Globus pallidus (tissue), 1 donor: ENCODE measurements at regions not wholly inside any gene's neighbourhood (a gene's known extent, or its start where the extent isn't known, plus 50 kb on each side); places are given as distances from the start of the nearest gene placed in this dataset.

Experiments
- DNase-seq: peaks from one replicate; pipeline ENCODE4 v3.0.0-alpha.2; 2015; ENCODE audit warnings: low spot score

DNA sequence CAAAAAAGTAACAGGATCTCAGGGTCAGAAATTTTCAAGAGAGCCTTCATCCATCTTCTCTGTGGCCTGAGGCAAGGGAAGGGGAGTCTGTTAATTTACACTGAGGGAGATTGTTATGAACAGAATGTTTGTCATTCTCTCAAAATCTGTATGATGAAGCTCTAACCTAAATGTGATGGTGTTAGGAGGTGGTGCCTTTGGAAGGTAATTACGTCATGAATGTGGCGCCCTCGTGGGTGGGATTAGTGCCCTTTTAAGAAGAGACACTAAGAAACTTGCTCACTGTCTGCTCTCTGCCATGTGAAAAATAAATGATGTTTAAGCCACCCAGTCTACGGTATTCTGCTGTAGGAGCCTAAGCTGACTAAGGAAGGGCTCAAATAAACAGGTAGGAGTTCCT lies 521.6 kb downstream of the SNAPC1 start:
- DNase-seq: no peak

DNA sequence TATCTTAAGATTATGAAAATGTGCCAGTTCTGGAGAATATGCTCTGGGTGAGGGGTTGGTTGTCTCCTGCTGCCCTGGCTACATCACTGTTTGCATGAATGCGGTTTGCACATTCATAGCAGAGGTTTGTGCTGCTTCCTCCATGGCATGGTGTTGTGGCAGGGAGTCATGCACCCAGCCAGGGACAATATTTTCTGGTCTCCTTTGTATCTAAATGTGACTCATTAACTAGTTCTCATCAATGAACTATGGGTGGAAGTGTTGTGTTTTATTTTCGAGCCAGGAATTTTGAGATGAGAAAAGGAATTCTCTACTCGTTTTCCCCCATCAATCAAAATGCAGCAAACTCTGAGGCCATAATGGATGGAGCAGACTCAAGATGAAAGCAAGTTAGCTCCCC lies 527.3 kb downstream of the SNAPC1 start:
- no peak for DNase-seq

DNA sequence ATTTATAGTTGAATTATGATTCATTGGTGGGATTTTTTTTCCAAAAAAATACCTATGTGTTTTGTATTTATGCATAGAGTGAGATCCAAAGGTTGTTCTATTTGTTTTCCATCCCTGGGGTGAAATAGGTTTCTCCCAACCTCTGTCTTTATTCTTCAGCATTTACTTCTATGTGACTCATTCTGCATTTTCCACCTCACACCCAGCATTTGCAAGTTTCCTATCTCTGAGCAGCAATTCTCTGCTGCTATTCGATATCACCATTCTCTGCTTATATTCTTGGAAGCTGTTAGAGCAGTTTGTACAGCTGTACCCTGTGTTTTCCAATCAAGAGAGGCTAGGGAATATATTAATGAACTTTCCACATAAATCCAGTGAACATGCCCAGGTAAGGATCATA lies 538.9 kb downstream of the SNAPC1 start:
- DNase-seq: no peak

DNA sequence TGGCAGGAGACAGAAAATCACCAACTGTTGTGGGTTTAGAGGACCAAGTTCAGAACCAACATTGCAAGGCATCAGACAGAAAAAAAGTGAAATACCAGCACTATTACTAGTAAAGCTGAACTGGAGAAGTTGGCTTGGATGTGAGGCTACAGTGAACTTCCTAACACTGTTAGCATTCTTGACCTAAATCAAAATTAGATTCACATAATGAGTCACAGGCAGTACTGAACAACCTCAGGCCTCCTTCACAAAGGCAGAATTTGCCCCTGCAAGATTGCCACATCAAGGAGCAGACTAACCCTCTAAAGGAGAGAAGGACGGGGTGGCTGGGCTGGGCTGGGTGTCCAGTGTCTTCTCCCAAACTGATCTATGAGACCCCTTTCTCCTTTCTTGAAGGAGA lies 539.7 kb downstream of the SNAPC1 start:
- no peak for DNase-seq

DNA sequence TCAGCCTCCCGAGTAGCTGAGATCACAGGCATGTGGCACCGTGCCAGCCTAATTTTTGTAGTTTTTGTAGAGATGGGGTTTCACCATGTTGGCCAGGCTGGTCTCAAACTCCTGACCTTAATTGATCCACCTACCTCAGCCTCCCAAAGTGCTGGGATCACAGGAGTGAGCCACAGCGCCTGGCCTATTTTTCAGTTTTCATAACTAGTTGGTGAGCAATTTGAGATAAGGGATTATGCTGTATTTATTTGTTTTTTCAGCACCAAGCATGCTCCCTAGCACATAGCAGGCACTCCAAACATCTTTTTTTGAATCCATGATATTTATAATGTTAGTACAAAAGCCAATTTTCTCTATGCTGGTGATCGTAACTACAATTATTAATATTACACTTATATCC lies 541.2 kb downstream of the SNAPC1 start:
- DNase-seq: no peak

DNA sequence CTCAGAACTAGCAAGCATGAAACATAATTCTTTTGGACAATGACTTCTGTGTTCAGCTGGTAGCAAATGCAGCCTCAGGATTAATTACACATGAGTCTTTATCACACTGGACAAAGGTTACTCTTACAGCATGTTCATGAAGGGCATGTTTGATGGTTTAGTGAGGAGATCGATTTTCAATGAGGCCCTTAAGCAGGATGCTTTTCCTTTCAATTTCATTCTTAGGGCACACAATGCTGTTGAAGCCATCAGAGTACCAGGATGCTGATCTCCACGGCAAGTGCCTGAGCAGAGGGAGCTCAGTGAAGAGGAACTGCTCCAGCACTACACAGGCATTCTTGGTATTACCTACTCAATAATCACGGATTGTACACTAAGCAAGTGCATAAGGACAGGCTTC lies 542.0 kb downstream of the SNAPC1 start:
- no peak for DNase-seq

DNA sequence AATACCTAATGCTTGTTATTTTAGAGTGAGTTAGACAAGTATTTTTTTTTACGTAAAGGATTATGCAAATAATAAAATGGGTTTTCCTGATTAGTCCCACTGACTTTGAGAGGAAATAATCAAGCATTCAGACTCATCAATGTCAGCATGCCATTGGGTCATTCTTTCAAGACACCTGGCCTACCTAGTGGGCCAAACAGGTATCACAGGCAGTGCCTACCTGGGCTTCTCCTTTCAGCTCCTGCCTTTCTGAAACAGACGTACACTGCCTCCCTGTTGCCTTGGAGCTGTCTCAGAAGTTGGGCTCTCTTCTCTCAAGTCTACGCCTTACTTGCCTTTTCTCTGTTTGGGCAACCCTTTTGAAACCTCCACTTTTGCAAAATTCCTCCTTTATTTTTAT lies 545.6 kb downstream of the SNAPC1 start:
- DNase-seq: no peak

DNA sequence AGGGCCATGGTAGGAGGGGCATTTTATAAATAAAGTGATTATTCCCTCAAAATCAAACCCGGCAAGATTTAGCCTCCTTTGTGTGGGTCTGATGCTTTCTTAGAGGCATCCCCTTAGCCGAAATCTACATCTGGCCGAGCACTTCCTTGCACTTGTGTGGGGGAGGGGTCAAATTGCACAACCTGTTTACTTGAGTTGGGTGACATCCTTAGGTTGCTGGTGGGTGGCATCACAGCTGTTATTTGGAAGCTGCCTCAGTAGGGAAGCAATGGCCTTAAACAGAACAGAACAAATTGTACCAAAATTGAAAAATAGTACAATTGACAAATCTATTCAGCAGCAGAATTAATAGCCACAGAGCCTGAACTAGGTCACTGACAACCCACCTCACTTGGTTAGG lies 546.1 kb downstream of the SNAPC1 start:
- no peak for DNase-seq

DNA sequence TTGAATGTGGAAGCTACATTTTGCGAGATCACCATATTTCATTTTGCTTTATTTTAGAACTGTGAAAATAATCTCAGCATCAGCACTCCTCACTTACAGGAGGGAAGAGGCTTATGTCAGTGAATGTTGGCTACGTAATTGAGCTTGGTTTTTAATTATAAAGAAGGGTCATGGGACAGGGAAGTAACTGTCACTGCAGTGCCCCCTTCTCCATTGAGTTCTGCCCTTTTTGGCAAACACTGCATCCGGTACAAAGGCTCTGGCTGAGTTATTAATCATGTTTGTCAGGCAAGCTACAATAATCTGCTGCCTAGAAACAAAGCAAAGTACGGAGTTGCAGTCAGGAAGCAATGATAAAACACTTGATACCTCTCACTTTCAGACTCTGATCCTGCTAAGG lies 546.7 kb downstream of the SNAPC1 start:
- DNase-seq: no peak

DNA sequence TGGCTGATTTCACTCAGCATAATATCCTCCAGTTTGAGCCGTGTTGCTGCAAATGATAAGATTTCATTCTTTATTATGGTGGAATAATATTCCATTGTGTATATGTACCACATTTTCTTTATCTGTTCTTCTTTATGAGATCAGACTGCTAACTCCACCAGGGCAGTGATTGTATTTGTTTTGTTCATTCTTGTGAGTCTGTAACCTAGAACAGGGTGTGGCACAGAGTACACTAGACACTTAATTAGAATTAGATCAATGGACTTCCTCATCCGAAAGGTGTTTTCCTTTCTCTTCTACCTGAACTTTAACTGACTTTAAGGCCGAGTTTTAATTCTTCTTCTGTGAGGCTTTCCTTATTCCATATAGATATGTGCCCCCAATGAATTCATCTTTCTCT lies 551.0 kb downstream of the SNAPC1 start:
- no peak for DNase-seq

DNA sequence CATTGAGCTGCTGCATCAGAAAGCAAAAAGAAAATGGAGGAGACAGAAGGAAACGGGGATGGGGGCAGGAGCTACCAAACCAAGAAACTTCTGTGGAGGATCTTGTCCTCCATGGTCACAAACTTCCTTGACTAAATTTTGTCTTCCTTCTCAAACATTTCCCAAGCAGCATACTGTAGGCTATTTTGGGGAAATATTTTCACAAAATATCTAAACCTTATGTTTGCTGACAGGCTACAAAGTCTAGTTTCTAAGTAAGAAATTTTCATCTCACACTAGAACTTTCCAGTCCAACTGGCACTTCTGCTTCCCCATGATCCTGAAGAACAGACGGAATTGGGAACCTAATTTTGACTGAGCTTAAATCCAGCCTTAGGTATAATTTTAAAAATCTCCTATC lies 552.0 kb downstream of the SNAPC1 start:
- DNase-seq: no peak

DNA sequence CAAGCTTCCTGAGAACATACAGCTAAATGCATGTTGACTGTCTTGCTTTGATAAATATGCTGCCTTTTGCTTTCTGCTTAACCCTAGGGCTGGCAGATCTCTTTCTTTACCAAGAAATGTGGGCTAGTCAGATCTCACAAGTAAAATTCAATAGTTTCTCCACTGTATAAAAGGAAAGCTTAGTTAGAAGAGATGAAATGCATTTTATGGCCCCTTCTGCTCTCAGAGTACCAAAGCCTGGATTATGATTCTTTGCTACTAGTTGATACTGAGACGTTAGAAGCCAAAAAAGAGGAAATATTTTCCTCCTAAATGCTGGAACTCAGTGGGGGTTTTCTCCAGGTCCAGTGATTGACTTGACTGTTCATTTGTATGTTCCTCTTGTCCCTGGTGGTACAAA lies 552.7 kb downstream of the SNAPC1 start:
- DNase-seq: no peak

DNA sequence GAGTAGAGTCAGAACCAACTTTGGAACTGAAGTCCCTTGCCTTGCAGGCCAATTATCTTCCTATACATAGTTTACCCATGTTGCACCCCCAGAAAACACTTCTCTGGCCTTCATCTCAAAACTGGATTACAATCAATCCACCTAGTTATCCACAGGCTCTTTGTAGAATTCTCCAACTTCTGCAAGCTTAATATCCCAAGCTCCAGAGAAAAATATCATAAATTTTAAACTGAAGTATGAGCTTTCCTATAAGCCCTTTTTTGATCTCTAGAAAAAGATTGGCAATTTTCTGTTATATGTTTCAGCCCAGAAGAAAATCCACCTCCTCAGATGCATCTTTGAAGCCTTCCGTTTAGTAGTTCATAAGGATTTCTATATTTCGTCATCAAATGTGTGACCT lies 553.4 kb downstream of the SNAPC1 start:
- no peak for DNase-seq

DNA sequence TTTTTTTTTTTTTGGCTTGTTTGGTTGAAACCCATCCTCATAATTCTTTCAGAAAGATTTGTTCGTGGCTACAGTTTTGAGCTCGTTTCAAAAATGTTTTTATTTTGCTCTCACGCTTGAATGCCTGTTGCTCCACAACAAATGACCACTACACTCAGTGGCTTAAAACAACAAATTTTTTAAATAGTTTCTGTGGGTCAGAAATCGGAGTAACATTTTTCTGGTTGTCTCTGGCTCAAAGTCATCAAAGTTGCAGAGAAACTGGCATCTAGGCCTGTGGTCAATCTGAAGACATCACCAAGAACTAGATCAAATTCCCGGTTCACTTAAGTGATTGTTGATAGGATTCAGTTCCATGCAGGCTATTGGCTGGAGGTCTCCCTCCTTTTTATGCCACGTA lies 560.0 kb downstream of the SNAPC1 start:
- no peak for DNase-seq

DNA sequence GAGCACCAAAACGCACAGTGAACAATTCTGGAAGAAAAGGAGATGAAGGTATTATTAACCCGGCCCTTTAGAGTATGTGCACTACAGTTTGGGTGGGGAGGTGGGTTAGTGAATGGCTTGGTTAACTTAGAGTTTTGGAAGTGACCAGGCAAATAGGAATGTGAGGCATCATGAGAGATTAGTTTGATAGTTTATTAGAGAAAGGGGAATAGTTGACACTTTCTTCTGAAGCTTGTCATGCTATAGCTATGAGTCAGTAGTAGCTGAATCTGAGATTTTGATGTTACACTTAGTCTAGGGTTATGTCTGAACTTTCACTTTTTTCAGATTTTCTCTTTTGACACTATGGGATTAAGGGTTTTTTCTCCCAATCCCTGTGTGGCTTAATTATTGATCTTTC lies 567.2 kb downstream of the SNAPC1 start:
- DNase-seq: no peak

DNA sequence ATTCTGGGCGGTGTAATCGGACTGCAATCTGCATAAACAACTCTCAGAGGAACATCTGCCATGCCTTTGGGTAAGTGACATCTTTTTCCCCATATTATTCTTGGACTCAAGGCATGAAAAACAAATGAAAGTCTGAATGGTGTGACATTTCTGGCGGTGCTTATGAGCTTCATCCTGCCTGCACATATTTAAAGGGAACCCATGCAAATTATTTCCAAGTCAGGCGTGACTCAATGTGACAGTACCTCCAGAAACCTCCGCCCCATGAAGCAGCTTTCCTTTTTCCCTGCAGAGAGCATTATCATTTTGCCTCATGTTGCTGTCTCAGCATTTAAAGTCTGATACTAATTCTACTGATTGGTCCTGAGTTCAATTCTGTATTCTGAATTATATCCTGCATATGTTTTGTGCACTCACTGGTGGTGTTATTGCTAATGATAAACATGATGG lies 585.4 kb downstream of the SNAPC1 start:
- no peak for DNase-seq

DNA sequence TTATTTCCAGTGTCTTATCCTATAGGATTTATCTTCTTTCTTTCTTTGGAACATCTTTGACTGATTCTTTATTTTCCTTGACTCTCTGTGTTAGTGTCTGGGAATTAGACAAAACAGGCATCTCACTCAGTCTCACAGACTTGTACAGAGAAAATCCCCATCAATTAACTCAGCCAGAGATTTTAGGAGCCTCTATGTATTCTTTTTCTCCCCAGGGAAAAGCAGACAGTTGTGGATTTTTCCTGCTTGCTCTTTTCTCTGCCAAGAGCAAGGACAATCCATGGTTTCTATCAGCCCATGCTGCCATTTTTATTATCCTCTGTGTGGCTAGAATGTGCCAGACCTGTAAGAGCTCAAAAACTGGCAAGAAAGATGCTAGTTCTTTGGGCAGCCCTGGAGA lies 595.1 kb downstream of the SNAPC1 start:
- no peak for DNase-seq

DNA sequence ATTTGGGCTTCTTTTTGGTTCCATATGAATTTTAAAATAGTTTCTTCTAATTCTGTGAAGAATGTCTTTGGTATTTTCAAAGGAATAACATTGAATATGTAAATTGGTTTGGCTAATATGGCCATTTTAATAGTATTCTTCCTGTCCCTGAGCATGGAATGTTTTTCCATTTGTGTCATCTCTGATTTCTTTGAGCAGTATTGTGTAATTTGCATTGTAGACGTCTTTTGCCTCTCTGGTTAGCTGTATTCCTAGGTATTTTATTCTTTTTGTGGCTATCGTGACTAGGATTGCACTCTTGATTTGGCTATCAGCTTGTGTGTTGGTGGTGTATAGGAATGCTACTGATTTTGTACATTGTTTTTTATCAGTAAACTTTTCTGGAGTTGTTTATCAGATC lies 601.9 kb downstream of the SNAPC1 start:
- DNase-seq: no peak

DNA sequence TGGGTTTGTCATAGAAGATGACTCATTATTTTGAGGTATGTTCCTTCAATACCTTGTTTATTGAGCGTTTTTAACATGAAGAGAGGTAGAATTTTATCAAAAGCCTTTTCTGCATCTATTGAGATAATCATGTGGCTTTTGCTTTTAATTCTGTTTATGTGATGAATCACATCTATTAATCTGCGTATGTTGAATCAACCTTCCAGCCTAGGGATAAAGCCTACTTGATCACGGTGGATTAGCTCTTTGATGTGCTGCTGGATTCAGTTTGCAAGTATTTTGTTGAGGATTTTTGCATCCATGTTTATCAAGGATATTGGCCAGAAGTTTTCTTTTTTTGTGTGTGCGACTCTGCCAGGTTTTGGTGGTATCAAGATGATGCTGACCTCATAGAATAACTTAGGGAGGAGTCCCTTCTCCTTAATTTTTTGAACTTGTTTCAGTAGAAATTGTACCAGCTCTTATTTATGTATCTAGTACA lies 602.6 kb downstream of the SNAPC1 start:
- no peak for DNase-seq

DNA sequence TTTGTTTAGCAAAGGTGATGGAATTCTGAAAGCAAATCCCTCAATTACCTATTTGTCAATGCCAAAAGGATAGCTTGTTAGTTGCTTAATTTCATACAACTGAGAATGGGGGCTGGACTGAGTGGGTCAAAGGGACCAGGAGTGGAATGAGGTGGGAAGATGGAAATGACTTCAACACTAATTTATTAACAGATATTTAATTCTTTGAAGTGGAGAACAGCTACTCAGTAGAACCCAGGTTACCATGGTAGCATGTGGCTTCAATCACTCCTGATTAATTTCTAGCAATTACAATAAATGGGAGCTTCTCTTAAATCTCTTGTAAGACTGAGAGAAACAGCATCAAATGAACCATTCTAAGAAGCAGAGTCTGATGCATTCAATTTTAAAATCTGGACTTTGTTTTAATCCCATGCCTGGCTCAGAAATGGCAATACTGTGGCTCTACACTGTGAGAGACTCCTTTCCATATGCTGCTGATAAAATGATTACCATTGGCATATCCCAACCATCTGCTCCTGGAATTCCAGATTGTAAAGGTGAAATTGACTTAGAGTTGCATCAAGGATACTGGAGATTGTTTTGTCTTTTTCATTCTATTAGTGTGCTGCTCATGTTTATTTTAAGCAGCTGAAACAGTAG lies 607.8 kb downstream of the SNAPC1 start:
- DNase-seq: no peak

DNA sequence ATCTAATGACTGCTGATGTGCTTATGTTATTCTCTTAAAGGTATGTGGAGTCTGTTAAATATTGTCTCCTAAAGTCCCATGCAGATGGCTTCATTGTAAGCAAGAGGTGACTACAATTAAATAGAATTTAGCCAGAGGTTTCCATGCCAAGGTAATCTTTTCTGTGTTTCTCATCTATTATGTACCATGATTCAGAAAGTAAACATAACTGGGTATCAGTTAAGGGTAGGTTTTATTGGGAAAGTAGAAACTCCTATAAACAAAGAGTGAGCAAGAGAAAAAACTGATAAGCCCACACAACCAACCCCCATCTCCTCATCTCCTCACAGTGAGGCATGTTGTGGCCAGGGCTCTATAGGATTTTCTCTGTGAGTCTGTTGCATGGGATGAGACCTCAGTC lies 611.7 kb downstream of the SNAPC1 start:
- DNase-seq: no peak

DNA sequence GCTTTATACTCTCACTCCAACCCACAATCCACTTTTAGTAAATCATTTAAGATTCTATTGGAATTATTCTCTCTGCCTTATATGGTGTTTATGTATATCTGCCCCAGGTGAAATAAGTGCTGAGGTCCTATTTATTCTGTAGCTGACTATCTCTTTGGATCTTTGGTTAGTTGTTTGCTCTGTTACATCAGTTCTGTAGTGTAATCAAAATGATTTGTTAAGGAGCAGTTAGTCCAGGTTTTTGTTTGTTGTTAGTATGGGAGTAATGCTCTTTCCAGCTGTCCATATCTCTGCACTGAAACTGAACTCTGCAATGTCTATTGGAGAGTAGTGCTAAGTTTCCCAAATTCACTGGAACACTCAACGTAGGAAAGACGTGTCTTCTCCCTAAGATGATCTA lies 615.8 kb downstream of the SNAPC1 start:
- no peak for DNase-seq

DNA sequence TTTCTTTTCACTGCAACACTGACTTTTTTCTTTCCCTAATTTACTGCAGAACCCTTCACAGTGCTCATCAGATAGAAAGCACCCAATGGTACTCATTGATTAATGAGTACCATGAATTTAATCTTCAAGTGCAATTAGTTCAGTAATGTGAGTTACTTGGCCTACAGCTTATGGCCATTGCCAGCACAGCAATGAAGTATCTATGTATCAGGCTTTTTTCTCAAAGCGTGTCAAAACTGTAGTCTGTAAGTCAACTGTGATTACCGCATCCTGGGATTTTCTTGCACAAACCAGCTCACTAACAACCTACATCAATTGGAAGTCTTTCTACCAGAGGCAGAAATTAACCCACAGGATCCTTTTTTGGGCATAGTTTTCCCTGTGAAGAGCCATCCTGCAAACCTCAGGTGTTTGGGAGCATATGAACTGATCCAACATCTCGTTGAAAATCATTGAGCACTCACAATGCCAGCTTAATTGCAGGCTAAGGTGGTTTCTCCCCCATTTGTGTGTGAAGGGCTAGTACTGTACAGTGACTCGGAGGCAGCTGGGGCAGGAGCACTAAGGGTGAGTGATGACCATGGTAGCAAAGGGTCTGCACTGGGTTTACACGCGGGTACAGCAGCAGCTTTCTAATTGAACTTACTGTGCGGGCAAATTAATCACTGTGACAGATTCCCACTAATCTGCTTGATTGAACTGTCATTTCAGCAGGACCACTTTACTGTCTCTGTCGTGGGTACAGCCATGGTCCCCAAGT lies 619.3 kb downstream of the SNAPC1 start:
- no peak for DNase-seq

DNA sequence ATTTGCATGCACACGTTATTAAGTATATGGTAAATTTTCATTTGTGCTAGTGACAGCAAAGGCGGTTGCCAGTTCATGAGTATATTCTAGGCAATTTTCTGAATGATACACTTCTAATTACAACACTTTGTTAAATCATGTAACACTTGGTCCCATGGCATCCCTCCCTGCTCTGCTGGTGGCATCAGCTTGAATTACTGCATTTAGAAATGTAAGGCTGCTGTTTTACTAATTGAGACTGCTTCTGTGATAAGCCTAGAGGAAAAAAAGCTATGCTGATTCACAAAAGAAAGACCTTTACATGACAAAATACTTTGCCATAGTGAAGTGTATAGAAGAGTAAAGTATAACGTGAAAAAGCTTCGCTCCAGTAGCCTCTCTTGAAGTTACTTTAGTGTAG lies 636.1 kb downstream of the KCNH5 start:
- DNase-seq: no peak
